HS-27A (cell line): ENCODE measurements at regions not wholly inside any gene's neighbourhood (a gene's known extent, or its start where the extent isn't known, plus 50 kb on each side); places are given as distances from the start of the nearest gene placed in this dataset.

Experiments used
- DNase-seq: peaks from one replicate; pipeline ENCODE4 v3.0.0-alpha.2; 2012; ENCODE audit warnings: low read depth, missing footprints

- DNase-seq = no peak
Measured at GRCh38 chr1:111556325-111557037, 53.0 kb upstream of the ADORA3 start.

GRCh38 chr1:111559736-111560279 is 56.4 kb upstream of the ADORA3 start:
- DNase-seq = no peak

- no peak for DNase-seq
Measured at GRCh38 chr1:111561328-111561727, 57.9 kb upstream of the ADORA3 start.

GRCh38 chr1:111563619-111564018 is 56.0 kb upstream of the RAP1A start:
- DNase-seq = peak; percentile 71

- no peak for DNase-seq
Measured at GRCh38 chr1:111565079-111565478, 54.5 kb upstream of the RAP1A start.

GRCh38 chr1:111565968-111566367 is 53.6 kb upstream of the RAP1A start:
- DNase-seq = no peak

- no peak for DNase-seq
Measured at GRCh38 chr1:111568160-111568647, 51.4 kb upstream of the RAP1A start.
